SK-N-SH (cell line): ENCODE measurements at regions not wholly inside any gene's neighbourhood (a gene's known extent, or its start where the extent isn't known, plus 50 kb on each side); places are given as distances from the start of the nearest gene placed in this dataset.
"Not testable (repeated sequence)": the region's sequence is repeated elsewhere in the genome, so short reads cannot be mapped to it uniquely, and the experiment has no call there.

ENCODE experiments used
- RAD21 ChIP-seq: IDR thresholded peaks from 2 replicates; pipeline ENCODE4 v1.6.1; 2012; ENCODE audit warnings: mild to moderate bottlenecking, low read length
- USF2 ChIP-seq: fragments of 150-350 bp; IDR thresholded peaks from 2 replicates; pipeline ENCODE4 v1.6.1; 2017; ENCODE audit warnings: antibody characterized with exemption, low read length, low read depth, borderline replicate concordance
- YY1 ChIP-seq: IDR thresholded peaks from 2 replicates; pipeline ENCODE4 v1.4.0; 2012; ENCODE audit warnings: low read depth, mild to moderate bottlenecking

- TF ChIP-seq USF2, YY1, RAD21: not testable (repeated sequence)
Measured at GRCh38 chr3:197454841-197455240, 100.9 kb downstream of the BDH1 start.
